NCI-H748 (cell line): ENCODE measurements at regions not wholly inside any gene's neighbourhood (a gene's known extent, or its start where the extent isn't known, plus 50 kb on each side); places are given as distances from the start of the nearest gene placed in this dataset.

Experiments used
- DNase-seq: peaks from one replicate; lab custom pipeline; 2025; ENCODE audit not compliant: unreplicated experiment; lab: John Stamatoyannopoulos, UW

GRCh38 chr11:80636999-80637398, 1196.2 kb upstream of the TENM4 start:
- DNase-seq = peak; percentile 68

GRCh38 chr11:80635178-80635577, 1194.3 kb upstream of the TENM4 start:
- peak; percentile 1 for DNase-seq

GRCh38 chr11:80632691-80633090, 1191.9 kb upstream of the TENM4 start:
- no peak for DNase-seq

GRCh38 chr11:80632156-80632555, 1191.3 kb upstream of the TENM4 start:
- DNase-seq = no peak

GRCh38 chr11:80629466-80629865, 1188.6 kb upstream of the TENM4 start:
- no peak for DNase-seq

- peak; percentile 17 for DNase-seq
Observed at GRCh38 chr11:80627364-80627763, 1186.5 kb upstream of the TENM4 start.

GRCh38 chr11:80626721-80627120, 1185.9 kb upstream of the TENM4 start:
- no peak for DNase-seq

GRCh38 chr11:80625563-80625962, 1184.7 kb upstream of the TENM4 start:
- DNase-seq = no peak

GRCh38 chr11:80621871-80622270, 1181.0 kb upstream of the TENM4 start:
- no peak for DNase-seq

- no peak for DNase-seq
Observed at GRCh38 chr11:80620867-80621266, 1180.0 kb upstream of the TENM4 start.

- DNase-seq = no peak
Observed at GRCh38 chr11:80617156-80617555, 1176.3 kb upstream of the TENM4 start.

- DNase-seq = no peak
Observed at GRCh38 chr11:80616070-80616800, 1175.4 kb upstream of the TENM4 start.

GRCh38 chr11:80613655-80614054, 1172.8 kb upstream of the TENM4 start:
- DNase-seq = no peak

GRCh38 chr11:80610516-80610915, 1169.7 kb upstream of the TENM4 start:
- no peak for DNase-seq

- DNase-seq = no peak
Observed at GRCh38 chr11:80603472-80603871, 1162.6 kb upstream of the TENM4 start.

- no peak for DNase-seq
Observed at GRCh38 chr11:80598905-80599304, 1158.1 kb upstream of the TENM4 start.

GRCh38 chr11:80596291-80596810, 1155.5 kb upstream of the TENM4 start:
- no peak for DNase-seq

GRCh38 chr11:80595011-80595410, 1154.2 kb upstream of the TENM4 start:
- DNase-seq = no peak

GRCh38 chr11:80593648-80594374, 1153.0 kb upstream of the TENM4 start:
- no peak for DNase-seq

GRCh38 chr11:80592546-80592945, 1151.7 kb upstream of the TENM4 start:
- no peak for DNase-seq

GRCh38 chr11:80587906-80588305, 1147.1 kb upstream of the TENM4 start:
- no peak for DNase-seq

GRCh38 chr11:80586464-80586863, 1145.6 kb upstream of the TENM4 start:
- DNase-seq = no peak
